ENCODE measurements at regions not wholly inside any gene's neighbourhood (a gene's known extent, or its start where the extent isn't known, plus 50 kb on each side); places are given as distances from the start of the nearest gene placed in this dataset.
A peak's percentile ranks its signal among the peaks of the same experiment; 100 is the strongest.

GRCh38 chr5:68729678-68730077 is 364.1 kb upstream of the SLC30A5 start:
- H3K4me1 ChIP-seq = peaks cover 0 to 12% (median 5%) of the 10 kb centered on the region in 6 donors
- no peak for DNase-seq
- TF ChIP-seq CTCF (IDR thresholded peaks at IDR 0.05 in 8 of 11, conservative IDR thresholded peaks at IDR 0.05 in 3 of 11) (no peak), POLR2A (IDR thresholded peaks at IDR 0.05) (no peak), POLR2AphosphoS5 (IDR thresholded peaks at IDR 0.05) (no peak)
- intact Hi-C loops (cut with DNase I; ENCODE audit: low total_unique reads) = no loop called here
- H3K36me3 ChIP-seq = no peaks in the 10 kb centered on the region
- H3K27ac ChIP-seq = no peak overlapping the region
- no peak overlapping the region for H3K4me3 ChIP-seq
- no peaks in the 10 kb centered on the region for H3K27me3 ChIP-seq (replicated peaks in 1 of 7)
- no peaks in the 10 kb centered on the region for H3K9me3 ChIP-seq
- WGBS, 5 donors = 73 to 86% (median 84%) methylated on average over 4 of the region's 4 CpGs

- H3K4me3 ChIP-seq = no peak overlapping the region
- no peak for DNase-seq
Observed at GRCh38 chr5:68730220-68730978, 363.4 kb upstream of the SLC30A5 start.

GRCh38 chr5:68730979-68731654 is 362.7 kb upstream of the SLC30A5 start:
- Histone ChIP-seq H3K4me1 (peaks cover 0 to 12% (median 5%) of the 10 kb centered on the region in 6 donors), H3K9me3 (no peaks in the 10 kb centered on the region), H3K4me3 (no peak overlapping the region), H3K27ac (peak overlapping the region in 1 of 8 donors; percentile 5), H3K36me3 (no peaks in the 10 kb centered on the region), H3K27me3 (replicated peaks in 1 of 7) (no peaks in the 10 kb centered on the region)
- intact Hi-C loops (cut with DNase I; ENCODE audit: low total_unique reads) = no loop called here
- 82 to 91% (median 86%) methylated on average over 3 of the region's 3 CpGs for WGBS, 5 donors
- DNase-seq = no peak
- TF ChIP-seq POLR2A (IDR thresholded peaks at IDR 0.05) = no peak
- no peak for TF ChIP-seq POLR2AphosphoS5 (IDR thresholded peaks at IDR 0.05)
- no peak for TF ChIP-seq CTCF (IDR thresholded peaks at IDR 0.05 in 8 of 11, conservative IDR thresholded peaks at IDR 0.05 in 3 of 11)

More at GRCh38 chr5:68730220-68730978, 363.4 kb upstream of the SLC30A5 start:
- Histone ChIP-seq H3K9me3 (no peaks in the 10 kb centered on the region), H3K36me3 (no peaks in the 10 kb centered on the region), H3K27ac (peak overlapping the region in 1 of 8 donors; percentile 5), H3K4me1 (peaks cover 0 to 12% (median 5%) of the 10 kb centered on the region in 6 donors), H3K27me3 (replicated peaks in 1 of 7) (no peaks in the 10 kb centered on the region)
- 52 to 74% (median 65%) methylated on average over 7 of the region's 7 CpGs for WGBS, 5 donors
- intact Hi-C loops (cut with DNase I; ENCODE audit: low total_unique reads) = no loop called here
- no peak for TF ChIP-seq POLR2A (IDR thresholded peaks at IDR 0.05)
- TF ChIP-seq CTCF (IDR thresholded peaks at IDR 0.05 in 8 of 11, conservative IDR thresholded peaks at IDR 0.05 in 3 of 11) = no peak
- TF ChIP-seq POLR2AphosphoS5 (IDR thresholded peaks at IDR 0.05) = no peak

GRCh38 chr5:68732251-68732650 is 361.6 kb upstream of the SLC30A5 start:
- Histone ChIP-seq H3K27ac (no peak overlapping the region), H3K4me3 (no peak overlapping the region), H3K4me1 (peaks cover 0 to 12% (median 5%) of the 10 kb centered on the region in 6 donors), H3K27me3 (replicated peaks in 1 of 7) (no peaks in the 10 kb centered on the region), H3K36me3 (no peaks in the 10 kb centered on the region), H3K9me3 (no peaks in the 10 kb centered on the region)
- DNase-seq = no peak
- no peak for TF ChIP-seq CTCF (IDR thresholded peaks at IDR 0.05 in 8 of 11, conservative IDR thresholded peaks at IDR 0.05 in 3 of 11)
- no peak for TF ChIP-seq POLR2AphosphoS5 (IDR thresholded peaks at IDR 0.05)
- no peak for TF ChIP-seq POLR2A (IDR thresholded peaks at IDR 0.05)
- intact Hi-C loops (cut with DNase I; ENCODE audit: low total_unique reads) = no loop called here
